ENCODE measurements at regions not wholly inside any gene's neighbourhood (a gene's known extent, or its start where the extent isn't known, plus 50 kb on each side); places are given as distances from the start of the nearest gene placed in this dataset.

DNA sequence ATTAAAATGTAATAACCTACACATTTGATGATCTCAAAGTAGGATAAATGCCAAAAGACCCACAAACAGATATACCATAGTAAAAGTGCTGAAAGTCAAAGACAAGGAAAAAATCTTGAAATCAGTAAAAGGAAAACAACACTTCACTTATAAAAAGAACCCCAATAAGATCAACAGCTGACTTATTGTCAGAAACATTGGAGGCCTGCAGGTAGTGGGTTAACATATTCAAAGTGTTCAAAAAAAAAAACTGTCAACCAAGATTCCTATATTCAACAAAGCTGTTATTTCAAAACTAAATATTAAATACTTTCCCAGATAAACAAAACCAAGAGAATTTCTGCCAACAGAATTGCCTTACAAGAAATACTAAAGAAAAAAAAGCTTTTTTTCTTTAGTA lies 347.1 kb downstream of the GUCY2F start:
- TF ChIP-seq, protein P1, sequence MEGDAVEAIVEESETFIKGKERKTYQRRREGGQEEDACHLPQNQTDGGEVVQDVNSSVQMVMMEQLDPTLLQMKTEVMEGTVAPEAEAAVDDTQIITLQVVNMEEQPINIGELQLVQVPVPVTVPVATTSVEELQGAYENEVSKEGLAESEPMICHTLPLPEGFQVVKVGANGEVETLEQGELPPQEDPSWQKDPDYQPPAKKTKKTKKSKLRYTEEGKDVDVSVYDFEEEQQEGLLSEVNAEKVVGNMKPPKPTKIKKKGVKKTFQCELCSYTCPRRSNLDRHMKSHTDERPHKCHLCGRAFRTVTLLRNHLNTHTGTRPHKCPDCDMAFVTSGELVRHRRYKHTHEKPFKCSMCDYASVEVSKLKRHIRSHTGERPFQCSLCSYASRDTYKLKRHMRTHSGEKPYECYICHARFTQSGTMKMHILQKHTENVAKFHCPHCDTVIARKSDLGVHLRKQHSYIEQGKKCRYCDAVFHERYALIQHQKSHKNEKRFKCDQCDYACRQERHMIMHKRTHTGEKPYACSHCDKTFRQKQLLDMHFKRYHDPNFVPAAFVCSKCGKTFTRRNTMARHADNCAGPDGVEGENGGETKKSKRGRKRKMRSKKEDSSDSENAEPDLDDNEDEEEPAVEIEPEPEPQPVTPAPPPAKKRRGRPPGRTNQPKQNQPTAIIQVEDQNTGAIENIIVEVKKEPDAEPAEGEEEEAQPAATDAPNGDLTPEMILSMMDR (IDR thresholded peaks at IDR 0.05) = no peak
- TF ChIP-seq POLR2A (IDR thresholded peaks at IDR 0.05) (no peak), EP300 (IDR thresholded peaks at IDR 0.05; ENCODE audit: low read depth) (no peak), POLR2AphosphoS5 (IDR thresholded peaks at IDR 0.05) (no peak)
